Trophoblast cell (in vitro differentiated cells and primary cell): ENCODE measurements at regions not wholly inside any gene's neighbourhood (a gene's known extent, or its start where the extent isn't known, plus 50 kb on each side); places are given as distances from the start of the nearest gene placed in this dataset.

Experiments used
- DNase-seq, 2 donors: peaks; one replicate each; pipeline ENCODE4 v3.0.0-alpha.2; 2016
- H2AFZ ChIP-seq: 2 replicates; pipeline ENCODE4 v1.6.1; 2013; ENCODE audit warnings: low read length, moderate library complexity, mild to moderate bottlenecking; ENCODE audit not compliant: insufficient read depth, poor library complexity
- H2AK5ac ChIP-seq: 2 replicates; pipeline ENCODE4 v1.6.1; 2013; ENCODE audit warnings: mild to moderate bottlenecking, low read length
- H2BK120ac ChIP-seq: 2 replicates; pipeline ENCODE4 v1.6.1; 2013; ENCODE audit warnings: low read length, mild to moderate bottlenecking, moderate library complexity; ENCODE audit not compliant: insufficient read depth, poor library complexity
- H2BK12ac ChIP-seq: 2 replicates; pipeline ENCODE4 v1.6.1; 2013; ENCODE audit warnings: mild to moderate bottlenecking, low read length, moderate library complexity
- H2BK5ac ChIP-seq: 2 replicates; pipeline ENCODE4 v1.6.1; 2013; ENCODE audit warnings: low read length, low read depth, moderate library complexity, mild to moderate bottlenecking; ENCODE audit not compliant: poor library complexity
- H3K14ac ChIP-seq: 2 replicates; pipeline ENCODE4 v1.6.1; 2013; ENCODE audit warnings: mild to moderate bottlenecking, low read length
- H3K18ac ChIP-seq: 2 replicates; pipeline ENCODE4 v1.6.1; 2013; ENCODE audit warnings: mild to moderate bottlenecking, low read length
- H3K23ac ChIP-seq: 2 replicates; pipeline ENCODE4 v1.6.1; 2013; ENCODE audit warnings: low read length
- H3K27ac ChIP-seq: 2 replicates; pipeline ENCODE4 v1.5.1; 2013; ENCODE audit warnings: low read depth, mild to moderate bottlenecking, inconsistent platforms, low read length, moderate library complexity
- H3K27me3 ChIP-seq: 2 replicates; pipeline ENCODE4 v1.6.1; 2013; ENCODE audit warnings: inconsistent platforms, mild to moderate bottlenecking, low read length, moderate library complexity; ENCODE audit not compliant: insufficient read depth
- H3K36me3 ChIP-seq, 2 experiments: 1 replicate in 1 of 2; 2 replicates in 1 of 2; pipeline ENCODE4 v1.6.1; 2013; ENCODE audit warnings: low read length in 2 of 2, mild to moderate bottlenecking in 2 of 2, moderate library complexity in 1 of 2; ENCODE audit not compliant: insufficient read depth in 2 of 2, control insufficient read depth in 1 of 2
- H3K4ac ChIP-seq: 2 replicates; pipeline ENCODE4 v1.6.1; 2013; ENCODE audit warnings: low read depth, mild to moderate bottlenecking, low read length, moderate library complexity
- H3K4me1 ChIP-seq, 2 experiments: 1 replicate in 1 of 2; 2 replicates in 1 of 2; pipeline ENCODE4 v1.6.1; 2013; ENCODE audit warnings: low read length in 2 of 2, mild to moderate bottlenecking in 2 of 2, moderate library complexity in 1 of 2; ENCODE audit not compliant: insufficient read depth in 2 of 2, control insufficient read depth in 1 of 2
- H3K4me2 ChIP-seq: 2 replicates; pipeline ENCODE4 v1.6.1; 2013; ENCODE audit warnings: inconsistent platforms, mild to moderate bottlenecking, low read length, moderate library complexity
- H3K4me3 ChIP-seq: 2 replicates; pipeline ENCODE4 v1.5.1; 2013; ENCODE audit warnings: mild to moderate bottlenecking, low read depth, low read length, inconsistent platforms
- H3K79me1 ChIP-seq: one replicate; pipeline ENCODE4 v1.6.1; 2013; ENCODE audit warnings: low read length
- H3K79me2 ChIP-seq: 2 replicates; pipeline ENCODE4 v1.6.1; 2013; ENCODE audit warnings: low read length, mild to moderate bottlenecking; ENCODE audit not compliant: control insufficient read depth, insufficient read depth, poor library complexity
- H3K9ac ChIP-seq: 2 replicates; pipeline ENCODE4 v1.6.1; 2013; ENCODE audit warnings: mild to moderate bottlenecking, low read length
- H3K9me3 ChIP-seq: 2 replicates; pipeline ENCODE4 v1.6.1; 2013; ENCODE audit warnings: low read depth, mild to moderate bottlenecking, control low read depth, inconsistent platforms, low read length; ENCODE audit not compliant: insufficient read depth
- H4K12ac ChIP-seq: 2 replicates; pipeline ENCODE4 v1.6.1; 2013; ENCODE audit warnings: low read depth, mild to moderate bottlenecking, low read length, moderate library complexity
- H4K8ac ChIP-seq: 2 replicates; pipeline ENCODE4 v1.6.1; 2013; ENCODE audit warnings: low read depth, mild to moderate bottlenecking, low read length, moderate library complexity
- H4K91ac ChIP-seq: one replicate; pipeline ENCODE4 v1.6.1; 2013; ENCODE audit warnings: low read depth, mild to moderate bottlenecking, low read length, moderate library complexity
- WGBS: extraction: QIAGEN DNeasy Blood & Tissue Kit; methylation state at CpG from one replicate; pipeline ENCODE4 v1.1.7; 2013; ENCODE audit warnings: missing lambda C conversion rate; ENCODE audit not compliant: insufficient read length, insufficient coverage; ENCODE audit errors: extremely low coverage; 5-methylcytosine and 5-hydroxymethylcytosine counted together

GRCh38 chr9:11722957-11723356, 970.2 kb upstream of the TYRP1 start:
- DNase-seq = no peak
- Histone ChIP-seq H2BK5ac (no peak overlapping the region), H2BK120ac (no peak overlapping the region), H3K4me3 (no peak overlapping the region), H3K18ac (no peak overlapping the region), H2AK5ac (no peak overlapping the region), H3K4ac (no peak overlapping the region), H4K12ac (no peak overlapping the region), H3K9ac (no peak overlapping the region), H3K36me3 (no peaks in the 10 kb centered on the region), H3K23ac (no peak overlapping the region), H3K9me3 (no peaks in the 10 kb centered on the region), H3K14ac (no peak overlapping the region), H3K79me2 (no peaks in the 10 kb centered on the region), H3K27ac (no peak overlapping the region), H4K8ac (no peak overlapping the region), H2BK12ac (no peak overlapping the region), H2AFZ (no peak overlapping the region), H3K4me2 (no peak overlapping the region), H3K27me3 (no peaks in the 10 kb centered on the region), H3K4me1 (no peaks in the 10 kb centered on the region), H4K91ac (no peak overlapping the region), H3K79me1 (no peaks in the 10 kb centered on the region)
- WGBS = no CpG with 5 or more reads among the region's 3 CpGs

- H3K36me3 ChIP-seq = no peaks in the 10 kb centered on the region
- H2BK12ac ChIP-seq = no peak overlapping the region
- no peak overlapping the region for H3K9ac ChIP-seq
- no peak overlapping the region for H3K18ac ChIP-seq
- H3K4me1 ChIP-seq = no peaks in the 10 kb centered on the region
- H3K4me2 ChIP-seq = no peak overlapping the region
- H2BK5ac ChIP-seq = no peak overlapping the region
- H2AFZ ChIP-seq = no peak overlapping the region
- H3K4ac ChIP-seq = no peak overlapping the region
- no peaks in the 10 kb centered on the region for H3K9me3 ChIP-seq
- no CpG with 5 or more reads among the region's 1 CpG for WGBS
- H3K23ac ChIP-seq = no peak overlapping the region
- H2AK5ac ChIP-seq = no peak overlapping the region
- no peak overlapping the region for H3K27ac ChIP-seq
- no peaks in the 10 kb centered on the region for H3K27me3 ChIP-seq
- H3K79me2 ChIP-seq = no peaks in the 10 kb centered on the region
- no peaks in the 10 kb centered on the region for H3K79me1 ChIP-seq
- H4K12ac ChIP-seq = no peak overlapping the region
- no peak overlapping the region for H4K91ac ChIP-seq
- H3K14ac ChIP-seq = no peak overlapping the region
- no peak overlapping the region for H4K8ac ChIP-seq
- no peak for DNase-seq
- H2BK120ac ChIP-seq = no peak overlapping the region
- H3K4me3 ChIP-seq = no peak overlapping the region
These were observed 966.5 kb upstream of the TYRP1 start for GRCh38 chr9:11726659-11727058.

- H4K91ac ChIP-seq = no peak overlapping the region
- no peak overlapping the region for H3K9ac ChIP-seq
- H3K4me2 ChIP-seq = no peak overlapping the region
- no peaks in the 10 kb centered on the region for H3K9me3 ChIP-seq
- H2BK5ac ChIP-seq = no peak overlapping the region
- no peaks in the 10 kb centered on the region for H3K4me1 ChIP-seq
- H3K79me2 ChIP-seq = no peaks in the 10 kb centered on the region
- no peak overlapping the region for H3K4ac ChIP-seq
- no peak overlapping the region for H4K8ac ChIP-seq
- no peak overlapping the region for H3K18ac ChIP-seq
- no peak overlapping the region for H4K12ac ChIP-seq
- no CpG with 5 or more reads among the region's 1 CpG for WGBS
- no peak overlapping the region for H2AFZ ChIP-seq
- no peaks in the 10 kb centered on the region for H3K36me3 ChIP-seq
- H3K79me1 ChIP-seq = no peaks in the 10 kb centered on the region
- no peak overlapping the region for H3K4me3 ChIP-seq
- no peak overlapping the region for H2AK5ac ChIP-seq
- H3K14ac ChIP-seq = no peak overlapping the region
- H3K27me3 ChIP-seq = no peaks in the 10 kb centered on the region
- no peak overlapping the region for H2BK120ac ChIP-seq
- no peak overlapping the region for H2BK12ac ChIP-seq
- no peak for DNase-seq
- H3K27ac ChIP-seq = no peak overlapping the region
- no peak overlapping the region for H3K23ac ChIP-seq
These were observed 957.8 kb upstream of the TYRP1 start for GRCh38 chr9:11735391-11735790.

GRCh38 chr9:11742471-11742870, 950.7 kb upstream of the TYRP1 start:
- DNase-seq = no peak
- Histone ChIP-seq H4K8ac (no peak overlapping the region), H3K9ac (no peak overlapping the region), H2AFZ (no peak overlapping the region), H3K36me3 (no peaks in the 10 kb centered on the region), H3K79me1 (no peaks in the 10 kb centered on the region), H3K79me2 (no peaks in the 10 kb centered on the region), H2BK120ac (no peak overlapping the region), H3K23ac (no peak overlapping the region), H3K14ac (no peak overlapping the region), H3K27ac (no peak overlapping the region), H3K4ac (no peak overlapping the region), H3K4me1 (no peaks in the 10 kb centered on the region), H2AK5ac (no peak overlapping the region), H4K91ac (no peak overlapping the region), H3K9me3 (no peaks in the 10 kb centered on the region), H2BK12ac (no peak overlapping the region), H2BK5ac (no peak overlapping the region), H3K27me3 (no peaks in the 10 kb centered on the region), H3K4me3 (no peak overlapping the region), H3K18ac (no peak overlapping the region), H4K12ac (no peak overlapping the region), H3K4me2 (no peak overlapping the region)
- WGBS = no CpG with 5 or more reads among the region's 1 CpG
